DMS 273 (cell line): ENCODE measurements at regions not wholly inside any gene's neighbourhood (a gene's known extent, or its start where the extent isn't known, plus 50 kb on each side); places are given as distances from the start of the nearest gene placed in this dataset.
A peak's percentile ranks its signal among the peaks of the same experiment; 100 is the strongest.

Experiments used
- DNase-seq: peaks from one replicate; lab custom pipeline; 2025; ENCODE audit not compliant: unreplicated experiment; lab: John Stamatoyannopoulos, UW

- DNase-seq = no peak
Measured at GRCh38 chr2:146229508-146230155, 1615.2 kb upstream of the ACVR2A start.

GRCh38 chr2:146228466-146229058, 1616.3 kb upstream of the ACVR2A start:
- no peak for DNase-seq

- no peak for DNase-seq
Measured at GRCh38 chr2:146228020-146228393, 1616.8 kb upstream of the ACVR2A start.

GRCh38 chr2:146227152-146228019, 1617.4 kb upstream of the ACVR2A start:
- no peak for DNase-seq

GRCh38 chr2:146226077-146226476, 1618.8 kb upstream of the ACVR2A start:
- no peak for DNase-seq

- no peak for DNase-seq
Measured at GRCh38 chr2:146221826-146222225, 1623.0 kb upstream of the ACVR2A start.

- DNase-seq = no peak
Measured at GRCh38 chr2:146220957-146221356, 1623.9 kb upstream of the ACVR2A start.

- DNase-seq = no peak
Measured at GRCh38 chr2:146214394-146214929, 1630.4 kb upstream of the ACVR2A start.

- DNase-seq = no peak
Measured at GRCh38 chr2:146213674-146214073, 1631.2 kb upstream of the ACVR2A start.

- no peak for DNase-seq
Measured at GRCh38 chr2:146212602-146213001, 1632.2 kb upstream of the ACVR2A start.

- DNase-seq = no peak
Measured at GRCh38 chr2:146209842-146210275, 1635.0 kb upstream of the ACVR2A start.

- no peak for DNase-seq
Measured at GRCh38 chr2:146207901-146208300, 1636.9 kb upstream of the ACVR2A start.

GRCh38 chr2:146207417-146207816, 1637.4 kb upstream of the ACVR2A start:
- no peak for DNase-seq

- no peak for DNase-seq
Measured at GRCh38 chr2:146203064-146203624, 1641.7 kb upstream of the ACVR2A start.

- DNase-seq = no peak
Measured at GRCh38 chr2:146193619-146194018, 1651.2 kb upstream of the ACVR2A start.

GRCh38 chr2:146189541-146189940, 1655.3 kb upstream of the ACVR2A start:
- peak; percentile 49 for DNase-seq

GRCh38 chr2:146173934-146174333, 1654.0 kb upstream of the ZEB2 start:
- no peak for DNase-seq

- no peak for DNase-seq
Measured at GRCh38 chr2:146161256-146161882, 1641.5 kb upstream of the ZEB2 start.

- no peak for DNase-seq
Measured at GRCh38 chr2:146158072-146158674, 1638.3 kb upstream of the ZEB2 start.

- peak; percentile 4 for DNase-seq
Measured at GRCh38 chr2:146147448-146148012, 1627.6 kb upstream of the ZEB2 start.
